ENCODE measurements at regions not wholly inside any gene's neighbourhood (a gene's known extent, or its start where the extent isn't known, plus 50 kb on each side); places are given as distances from the start of the nearest gene placed in this dataset.

- DNase-seq: no peak
Observed at GRCh38 chr10:85510682-85511081, 855.9 kb downstream of the GRID1 start.

- no peak for DNase-seq
Observed at GRCh38 chr10:85513436-85513835, 853.2 kb downstream of the GRID1 start.

DNA sequence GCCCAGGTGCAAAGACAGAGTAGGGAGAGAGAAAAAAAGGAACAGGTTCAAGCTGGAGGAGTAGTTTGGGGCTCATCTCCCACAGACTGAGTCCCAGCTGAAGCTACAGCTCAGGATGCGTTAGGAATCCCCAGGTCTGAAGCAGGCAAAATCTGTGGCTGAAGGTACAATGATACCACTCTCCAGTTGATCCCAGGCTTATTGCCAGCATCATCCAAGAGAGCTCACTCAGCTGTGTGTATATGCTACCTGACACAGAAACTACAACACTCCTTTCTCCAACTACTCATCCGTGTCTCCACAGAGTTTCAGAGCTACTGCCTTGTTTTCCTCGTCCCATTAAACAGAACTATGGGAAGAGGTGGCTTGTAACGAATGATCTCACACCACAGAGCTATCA is 851.3 kb downstream of the GRID1 start:
- no peak for DNase-seq

- DNase-seq: no peak
Observed at GRCh38 chr10:85524001-85524666, 842.5 kb downstream of the GRID1 start.

- no peak for DNase-seq
Observed at GRCh38 chr10:85527616-85528317, 838.8 kb downstream of the GRID1 start.

DNA sequence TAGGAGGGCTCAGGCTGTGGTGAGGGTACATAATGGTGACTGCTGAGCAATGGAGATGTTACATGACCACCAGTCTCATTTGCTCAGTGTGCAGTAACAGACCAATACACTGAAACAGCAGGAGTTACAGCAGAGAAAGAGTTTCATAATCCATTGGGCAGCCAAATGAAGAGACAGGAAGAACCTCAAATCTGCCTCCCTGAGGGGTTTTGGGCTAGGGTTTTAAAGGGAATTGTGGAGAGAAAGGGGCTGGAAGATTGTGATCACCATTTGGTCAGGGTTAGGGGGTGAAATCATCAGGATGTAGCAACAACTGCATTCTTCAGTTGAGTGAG is 838.3 kb downstream of the GRID1 start:
- DNase-seq: no peak

GRCh38 chr10:85531706-85532105 is 834.9 kb downstream of the GRID1 start:
- DNase-seq: no peak

DNA sequence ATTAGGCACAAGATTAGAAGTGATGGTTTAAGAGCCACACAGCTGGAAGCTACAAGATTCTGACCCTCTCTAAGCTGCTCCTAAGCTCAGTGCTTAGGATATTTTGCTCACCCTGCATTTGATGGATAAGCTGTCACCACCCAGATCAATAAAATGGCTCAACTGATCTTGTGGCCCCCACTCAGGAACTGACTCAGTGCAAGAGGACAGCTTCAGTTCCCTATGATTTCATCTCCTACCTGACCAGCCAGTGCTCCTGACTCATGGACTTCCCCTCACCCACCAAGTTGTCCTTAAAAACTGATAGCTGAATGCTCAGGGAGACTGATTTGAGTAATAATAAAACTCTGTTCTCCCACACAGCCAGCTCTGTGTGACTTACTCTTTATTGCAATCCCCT is 833.8 kb downstream of the GRID1 start:
- no peak for DNase-seq

- DNase-seq: no peak
Observed at GRCh38 chr10:85535926-85536325, 830.7 kb downstream of the GRID1 start.

DNA sequence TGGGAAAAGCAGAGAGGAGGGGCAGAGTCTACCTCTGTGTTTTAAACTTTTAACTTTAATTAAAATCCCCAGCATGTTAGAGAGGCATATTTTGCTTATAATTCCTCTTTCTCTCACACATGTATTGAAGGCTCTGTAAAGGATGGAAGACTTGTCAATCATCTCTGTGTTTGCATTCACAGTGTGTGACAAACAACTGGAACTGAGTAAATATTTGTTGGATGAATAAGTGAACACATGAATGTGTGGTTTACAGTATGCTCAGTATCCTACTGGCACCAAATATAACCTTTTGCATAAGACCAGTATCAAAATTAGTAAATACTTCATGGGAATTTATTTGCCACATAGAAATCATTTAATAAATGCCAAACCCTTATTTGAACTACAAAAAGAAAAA is 829.0 kb downstream of the GRID1 start:
- no peak for DNase-seq

DNA sequence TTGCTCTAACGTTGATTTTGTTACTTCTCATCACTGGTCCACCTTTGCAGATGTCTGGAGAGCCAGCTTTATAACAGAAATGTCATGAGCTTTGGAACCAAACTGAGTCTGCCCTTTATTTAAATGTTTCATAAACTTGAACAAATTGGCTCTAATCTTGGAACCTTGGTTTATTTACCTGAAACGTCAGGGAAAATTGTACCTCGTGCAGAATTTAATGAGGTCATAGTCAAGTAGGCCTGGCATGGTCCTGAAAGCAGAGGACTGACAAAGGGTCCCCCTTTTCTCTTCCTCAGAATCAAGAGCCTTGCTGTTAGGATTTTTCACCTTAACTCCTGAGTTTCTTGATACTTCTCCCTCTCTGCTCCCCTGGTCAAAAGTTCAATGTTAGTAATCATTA is 828.0 kb downstream of the GRID1 start:
- no peak for DNase-seq

- no peak for DNase-seq
Observed at GRCh38 chr10:85542152-85542551, 824.4 kb downstream of the GRID1 start.

- DNase-seq: no peak
Observed at GRCh38 chr10:85542936-85543730, 823.5 kb downstream of the GRID1 start.

GRCh38 chr10:85544956-85545355 is 821.6 kb downstream of the GRID1 start:
- no peak for DNase-seq

DNA sequence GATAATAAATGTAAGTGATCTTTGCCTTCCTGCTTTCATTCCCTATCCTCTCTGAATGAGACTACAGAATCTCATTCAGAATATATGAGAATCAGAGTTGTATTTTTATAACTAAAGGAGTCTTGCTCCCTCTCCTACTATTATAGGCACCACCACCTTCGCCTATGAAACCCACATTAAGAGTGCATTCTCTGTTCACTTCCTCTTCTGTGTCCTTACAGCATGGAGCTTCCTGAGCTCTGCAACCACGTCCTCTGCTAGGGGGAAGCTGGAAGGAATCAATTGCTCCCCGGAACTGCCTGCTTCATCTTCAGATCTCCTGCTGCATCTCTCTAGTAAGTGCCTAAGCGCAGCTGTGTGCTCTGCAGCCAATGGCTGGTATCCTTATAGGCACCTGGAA is 820.7 kb downstream of the GRID1 start:
- DNase-seq: no peak

DNA sequence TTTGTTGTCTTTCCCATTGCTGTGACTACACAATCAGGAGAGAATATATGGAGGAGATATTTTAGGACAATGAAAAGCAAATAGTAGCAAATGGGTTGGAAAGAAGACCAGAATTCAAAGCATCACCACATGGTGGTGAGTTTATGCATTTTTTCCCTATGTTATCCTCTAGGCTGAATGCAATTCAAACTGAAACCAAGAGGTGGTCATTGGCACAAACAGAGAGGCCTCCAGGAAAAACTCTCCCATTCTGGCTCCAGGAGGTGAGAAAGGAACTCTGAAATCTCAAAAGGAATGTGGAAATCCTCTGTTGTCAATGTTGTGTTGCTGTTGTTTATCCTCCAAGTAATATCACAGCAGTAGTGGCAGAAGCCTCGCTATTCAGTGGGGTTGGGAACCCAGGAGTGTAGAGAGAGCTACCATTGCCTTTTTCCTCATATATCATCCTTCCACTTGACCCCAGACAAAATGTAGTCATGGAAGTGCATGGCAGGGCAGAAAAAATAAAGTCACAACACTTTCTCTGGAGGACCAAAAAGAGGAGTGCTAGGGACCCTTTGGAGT is 819.1 kb downstream of the GRID1 start:
- DNase-seq: no peak

- DNase-seq: no peak
Observed at GRCh38 chr10:85548034-85548433, 818.6 kb downstream of the GRID1 start.

All from Kasumi-1 (cell line).